Ishikawa (cell line): ENCODE measurements at regions not wholly inside any gene's neighbourhood (a gene's known extent, or its start where the extent isn't known, plus 50 kb on each side); places are given as distances from the start of the nearest gene placed in this dataset.

Experiments
- CEBPB ChIP-seq: IDR thresholded peaks from 2 replicates; pipeline ENCODE4 v1.6.1; 2012
- CREB1 ChIP-seq: IDR thresholded peaks from 2 replicates; pipeline ENCODE4 v1.6.1; 2012; ENCODE audit warnings: low read depth
- EGR1 ChIP-seq: IDR thresholded peaks from 2 replicates; pipeline ENCODE4 v1.6.1; 2012
- EP300 ChIP-seq: IDR thresholded peaks from 2 replicates; pipeline ENCODE4 v1.6.1; 2012; ENCODE audit warnings: borderline replicate concordance
- FOXM1 ChIP-seq: IDR thresholded peaks from 2 replicates; pipeline ENCODE4 v1.6.1; 2012; ENCODE audit warnings: low read depth, borderline replicate concordance
- NFIC ChIP-seq: IDR thresholded peaks from 2 replicates; pipeline ENCODE4 v1.6.1; 2012
- RAD21 ChIP-seq: IDR thresholded peaks from 2 replicates; pipeline ENCODE4 v1.6.1; 2012; ENCODE audit warnings: low read depth
- REST ChIP-seq: IDR thresholded peaks from 2 replicates; pipeline ENCODE4 v1.6.1; 2012; ENCODE audit warnings: low read depth, mild to moderate bottlenecking
- TAF1 ChIP-seq: IDR thresholded peaks from 2 replicates; pipeline ENCODE4 v1.6.1; 2012; ENCODE audit warnings: low read depth, mild to moderate bottlenecking
- TCF12 ChIP-seq: IDR thresholded peaks from 2 replicates; pipeline ENCODE4 v1.6.1; 2012; ENCODE audit warnings: low read depth
- TEAD4 ChIP-seq: IDR thresholded peaks from 2 replicates; pipeline ENCODE4 v1.6.1; 2012
- USF1 ChIP-seq: IDR thresholded peaks from 2 replicates; pipeline ENCODE4 v1.6.1; 2012
- YY1 ChIP-seq: IDR thresholded peaks from 2 replicates; pipeline ENCODE4 v1.6.1; 2012; ENCODE audit warnings: low read depth
- ZBTB7A ChIP-seq: IDR thresholded peaks from 2 replicates; pipeline ENCODE4 v1.6.1; 2012; ENCODE audit warnings: low read depth
- TF ChIP-seq, protein P1 (sequence below): IDR thresholded peaks from 2 replicates; pipeline ENCODE4 v1.6.1; 2012

DNA sequence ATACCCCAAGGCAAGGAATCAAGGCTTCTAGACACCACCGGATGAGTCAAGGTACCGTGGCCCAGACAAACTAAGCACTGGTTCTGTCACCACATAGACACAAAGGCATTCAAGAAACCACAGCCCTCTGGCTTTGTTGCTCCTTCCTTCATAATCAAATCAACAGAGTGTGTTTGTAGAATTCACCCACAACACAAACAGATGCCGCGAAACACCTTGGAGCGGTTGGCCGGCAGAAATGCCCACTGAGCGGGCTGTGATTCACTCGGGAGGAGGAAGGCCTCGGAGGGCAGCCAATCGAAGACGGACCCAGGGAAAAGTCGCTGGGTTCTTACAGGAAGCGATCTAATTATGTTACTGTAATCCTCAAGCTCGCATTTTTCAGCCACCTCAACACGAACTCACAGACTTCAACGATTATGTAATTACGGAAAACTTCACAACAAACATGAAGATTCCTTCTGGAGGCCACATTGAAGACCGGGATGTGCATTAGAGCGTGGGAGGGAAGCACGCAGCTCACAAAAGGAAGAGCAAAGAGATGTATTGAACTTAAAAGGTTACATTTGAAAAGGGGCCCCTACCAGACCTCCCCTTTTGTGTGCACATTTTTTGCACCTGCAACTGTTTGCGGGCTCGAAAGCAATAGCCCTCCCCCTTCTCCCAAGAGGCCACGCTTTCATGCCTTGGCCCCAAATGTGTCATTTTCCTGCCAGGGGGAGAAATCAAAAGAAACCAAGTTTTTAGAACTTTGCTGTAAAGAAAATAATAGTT lies 184.7 kb upstream of the PREP start:
- TF ChIP-seq RAD21 (no peak), ZBTB7A (no peak), CEBPB (no peak), EGR1 (no peak), CREB1 (no peak), NFIC (no peak), EP300 (no peak), USF1 (no peak), REST (no peak), YY1 (no peak), TCF12 (no peak), TEAD4 (no peak)

GRCh38 chr6:105578179-105578707 lies 175.4 kb upstream of the PREP start:
- no peak for TF ChIP-seq NFIC
- no peak for TF ChIP-seq ZBTB7A
- no peak for TF ChIP-seq EP300
- no peak for TF ChIP-seq CREB1
- TF ChIP-seq EGR1: no peak
- TF ChIP-seq TAF1: no peak
- no peak for TF ChIP-seq TEAD4
- no peak for TF ChIP-seq TCF12
- no peak for TF ChIP-seq YY1
- TF ChIP-seq REST: no peak
- no peak for TF ChIP-seq RAD21
- no peak for TF ChIP-seq CEBPB
- TF ChIP-seq, protein P1, sequence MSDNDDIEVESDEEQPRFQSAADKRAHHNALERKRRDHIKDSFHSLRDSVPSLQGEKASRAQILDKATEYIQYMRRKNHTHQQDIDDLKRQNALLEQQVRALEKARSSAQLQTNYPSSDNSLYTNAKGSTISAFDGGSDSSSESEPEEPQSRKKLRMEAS: no peak

DNA sequence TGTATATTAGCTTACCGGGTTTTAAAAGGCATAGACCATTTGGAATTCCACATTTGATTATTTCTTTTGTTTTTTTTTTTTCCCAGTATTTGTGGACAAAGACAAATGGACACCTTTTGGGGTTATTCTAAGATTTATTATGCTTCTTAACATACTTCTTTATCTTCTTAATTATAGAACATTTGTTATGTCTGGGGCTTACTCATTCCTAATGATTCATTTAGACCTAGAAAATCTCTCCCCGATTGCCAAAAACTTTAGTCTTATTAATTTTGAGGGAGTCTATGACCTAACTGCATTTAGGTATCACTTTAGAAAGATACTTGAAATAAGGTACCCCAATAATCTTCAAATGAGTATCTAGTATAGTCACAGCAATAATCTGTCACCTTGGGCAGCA lies 170.7 kb upstream of the PREP start:
- TF ChIP-seq REST (no peak), USF1 (no peak), EP300 (no peak), FOXM1 (no peak), CREB1 (no peak), TEAD4 (no peak)

DNA sequence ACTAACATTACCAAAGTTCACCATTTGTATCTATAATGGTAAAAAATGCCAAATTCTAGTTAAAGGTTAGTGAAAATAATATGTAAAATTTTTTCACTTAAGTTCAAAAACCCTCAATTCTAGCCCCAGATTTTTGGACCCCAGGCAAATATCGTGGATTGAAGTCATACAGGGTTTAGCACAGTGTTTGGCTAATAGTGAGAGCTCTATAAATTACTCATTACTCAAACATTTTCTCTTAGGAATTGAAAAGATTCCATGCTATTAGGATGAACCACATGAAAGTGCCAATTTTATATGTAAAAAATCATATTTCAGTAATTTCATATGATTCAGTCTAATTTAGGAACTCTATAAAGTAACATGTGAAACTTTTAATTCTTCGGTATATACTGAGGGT lies 170.3 kb upstream of the PREP start:
- TF ChIP-seq REST: no peak
- TF ChIP-seq FOXM1: no peak
- TF ChIP-seq EGR1: no peak
- no peak for TF ChIP-seq YY1
- TF ChIP-seq CEBPB: no peak
- TF ChIP-seq ZBTB7A: no peak
- no peak for TF ChIP-seq EP300
- TF ChIP-seq, protein P1: no peak
- no peak for TF ChIP-seq USF1
